Stomach (tissue), 8 donors: ENCODE measurements at regions not wholly inside any gene's neighbourhood (a gene's known extent, or its start where the extent isn't known, plus 50 kb on each side); places are given as distances from the start of the nearest gene placed in this dataset.

Experiments used
- DNase-seq, 2 donors: peaks; one replicate each; pipeline versions ENCODE4 v3.0.0 to v3.0.0-alpha.2; 2013 to 2019
- H3K27ac ChIP-seq, 5 donors: fragments of 200-600 bp in 4 of 5; sonication (generic) in 4 of 5; one replicate each; pipeline ENCODE4 v1.5.1; 2013 to 2019; ENCODE audit warnings: mild to moderate bottlenecking in 1 of 5, moderate library complexity in 1 of 5
- H3K27me3 ChIP-seq, 3 donors: fragments of 200-600 bp; sonication (generic); one replicate each; pipeline ENCODE4 v1.5.1; 2017 to 2019; ENCODE audit warnings: mixed run types in 1 of 3
- H3K36me3 ChIP-seq, 4 donors: fragments of 200-600 bp; sonication (generic); 1 replicate in 3 of 4; 2 replicates in 1 of 4; pipeline ENCODE4 v1.5.1; 2016 to 2019
- H3K4me1 ChIP-seq, 4 donors: fragments of 200-600 bp; sonication (generic); one replicate each; pipeline ENCODE4 v1.5.1; 2016 to 2019
- H3K4me3 ChIP-seq, 4 donors: fragments of 200-600 bp; sonication (generic) in 3 of 4; one replicate each; pipeline ENCODE4 v1.5.1; 2016 to 2019; ENCODE audit warnings: mild to moderate bottlenecking in 1 of 4
- H3K9me3 ChIP-seq, 4 donors: fragments of 200-600 bp; sonication (generic); one replicate each; pipeline ENCODE4 v1.5.1; 2016 to 2019
- CTCF ChIP-seq, 7 experiments: fragments of 450-650 bp in 4 of 7; fragments of 200-600 bp in 3 of 7; sonication (generic) in 3 of 7; IDR thresholded peaks; one replicate each; pipeline ENCODE4 v1.5.1; 2016 to 2019; ENCODE audit warnings: antibody characterized with exemption in 7 of 7, control low read depth in 2 of 7, mild to moderate bottlenecking in 1 of 7
- EP300 ChIP-seq: sonication (generic); formaldehyde crosslinking; IDR thresholded peaks from one replicate; pipeline ENCODE4 v1.6.1; 2017; ENCODE audit warnings: antibody characterized with exemption
- POLR2A ChIP-seq, 4 donors: fragments of 450-650 bp; IDR thresholded peaks; one replicate each; pipeline ENCODE4 v1.6.1; 2016; ENCODE audit warnings: antibody characterized with exemption in 4 of 4, control low read depth in 2 of 4, mild to moderate bottlenecking in 1 of 4, moderate library complexity in 1 of 4
- POLR2AphosphoS5 ChIP-seq, 3 donors: sonication (generic); formaldehyde crosslinking; IDR thresholded peaks; one replicate each; pipeline ENCODE4 v1.6.1; 2016; ENCODE audit warnings: antibody characterized with exemption in 3 of 3
- WGBS, 5 donors: extraction: QIAGEN DNeasy Blood & Tissue Kit in 3 of 5; methylation state at CpG; one replicate each; pipeline versions ENCODE4 v1.1.5 to v1.1.7; 2013 to 2018; 5-methylcytosine and 5-hydroxymethylcytosine counted together
- intact Hi-C: fragments of 100-400 bp; cut with DNase I; formaldehyde crosslinking; loops from one replicate; pipeline ENCODE4 v1.15.1; 2023; ENCODE audit warnings: low total_unique reads
- donor health status: healthy with polysubstance abuse.
- donor health status: Bipolar disorder and iron deficiency.
- donor health status: healthy.

GRCh38 chr2:78601113-78601512 is 424.4 kb upstream of the REG3G start:
- Histone ChIP-seq H3K27me3 (no peaks in the 10 kb centered on the region), H3K9me3 (no peaks in the 10 kb centered on the region), H3K4me1 (no peaks in the 10 kb centered on the region), H3K4me3 (no peak overlapping the region), H3K27ac (no peak overlapping the region), H3K36me3 (no peaks in the 10 kb centered on the region)
- intact Hi-C loops, result no loop called here
- no peak for TF ChIP-seq EP300
- TF ChIP-seq POLR2AphosphoS5 (IDR thresholded peaks at IDR 0.05), result no peak
- TF ChIP-seq POLR2A (IDR thresholded peaks at IDR 0.05), result no peak
- TF ChIP-seq CTCF (IDR thresholded peaks at IDR 0.05), result no peak
- no peak for DNase-seq
- 76 to 89% (median 80%) methylated on average over 1 of the region's 1 CpG for WGBS, 5 donors

- DNase-seq, result no peak
- Histone ChIP-seq H3K27ac (no peak overlapping the region), H3K9me3 (no peaks in the 10 kb centered on the region), H3K4me1 (no peaks in the 10 kb centered on the region), H3K27me3 (no peaks in the 10 kb centered on the region), H3K36me3 (no peaks in the 10 kb centered on the region), H3K4me3 (no peak overlapping the region)
- WGBS, 5 donors, result 85 to 95% (median 92%) methylated on average over 4 of the region's 4 CpGs
- no peak for TF ChIP-seq POLR2AphosphoS5 (IDR thresholded peaks at IDR 0.05)
- no peak for TF ChIP-seq EP300
- no peak for TF ChIP-seq CTCF (IDR thresholded peaks at IDR 0.05)
- no peak for TF ChIP-seq POLR2A (IDR thresholded peaks at IDR 0.05)
- intact Hi-C loops, result no loop called here
Observed at GRCh38 chr2:78602862-78603261, 422.6 kb upstream of the REG3G start.

GRCh38 chr2:78606895-78607294 is 418.6 kb upstream of the REG3G start:
- intact Hi-C loops, result no loop called here
- H3K36me3 ChIP-seq, result no peaks in the 10 kb centered on the region
- no peak overlapping the region for H3K4me3 ChIP-seq
- 24 to 41% (median 28%) methylated on average over 2 of the region's 2 CpGs for WGBS, 5 donors
- H3K27me3 ChIP-seq, result no peaks in the 10 kb centered on the region
- TF ChIP-seq CTCF (IDR thresholded peaks at IDR 0.05) (no peak), POLR2AphosphoS5 (IDR thresholded peaks at IDR 0.05) (no peak), EP300 (no peak), POLR2A (IDR thresholded peaks at IDR 0.05) (no peak)
- H3K27ac ChIP-seq, result no peak overlapping the region
- no peaks in the 10 kb centered on the region for H3K9me3 ChIP-seq
- H3K4me1 ChIP-seq, result no peaks in the 10 kb centered on the region
- DNase-seq, result no peak

- no peak overlapping the region for H3K4me3 ChIP-seq
- intact Hi-C loops, result no loop called here
- 69 to 81% (median 78%) methylated on average over 1 of the region's 1 CpG for WGBS, 5 donors
- H3K27me3 ChIP-seq, result no peaks in the 10 kb centered on the region
- H3K36me3 ChIP-seq, result no peaks in the 10 kb centered on the region
- no peak for TF ChIP-seq CTCF (IDR thresholded peaks at IDR 0.05)
- TF ChIP-seq POLR2AphosphoS5 (IDR thresholded peaks at IDR 0.05), result no peak
- no peak for TF ChIP-seq EP300
- no peak for TF ChIP-seq POLR2A (IDR thresholded peaks at IDR 0.05)
- H3K9me3 ChIP-seq, result no peaks in the 10 kb centered on the region
- no peaks in the 10 kb centered on the region for H3K4me1 ChIP-seq
- H3K27ac ChIP-seq, result no peak overlapping the region
- no peak for DNase-seq
Observed at GRCh38 chr2:78614726-78615125, 410.8 kb upstream of the REG3G start.

GRCh38 chr2:78615956-78616355 is 409.5 kb upstream of the REG3G start:
- Histone ChIP-seq H3K4me3 (no peak overlapping the region), H3K4me1 (no peaks in the 10 kb centered on the region), H3K27ac (no peak overlapping the region), H3K27me3 (no peaks in the 10 kb centered on the region), H3K9me3 (no peaks in the 10 kb centered on the region), H3K36me3 (no peaks in the 10 kb centered on the region)
- 73 to 88% (median 84%) methylated on average over 2 of the region's 2 CpGs for WGBS, 5 donors
- no peak for DNase-seq
- no peak for TF ChIP-seq EP300
- TF ChIP-seq CTCF (IDR thresholded peaks at IDR 0.05), result no peak
- TF ChIP-seq POLR2AphosphoS5 (IDR thresholded peaks at IDR 0.05), result no peak
- TF ChIP-seq POLR2A (IDR thresholded peaks at IDR 0.05), result no peak
- intact Hi-C loops, result no loop called here
